ENCODE measurements at regions not wholly inside any gene's neighbourhood (a gene's known extent, or its start where the extent isn't known, plus 50 kb on each side); places are given as distances from the start of the nearest gene placed in this dataset.

GRCh38 chr11:127182586-127183203 is 182.1 kb upstream of the KIRREL3 start:
- Histone ChIP-seq H3K27ac (ENCODE audit: low read depth, low read length) (no peak overlapping the region), H3K4me3 (ENCODE audit: low read length in 3 of 3) (no peak overlapping the region), H3K36me3 (ENCODE audit: control insufficient read depth in 3 of 3, insufficient read depth in 3 of 3, low read length in 3 of 3) (no peaks in the 10 kb centered on the region), H3K9me3 (ENCODE audit: control insufficient read depth in 3 of 3, low read length in 3 of 3) (no peaks in the 10 kb centered on the region), H3K9ac (ENCODE audit: low read depth in 1 of 3, low read length in 3 of 3) (no peak overlapping the region), H3K27me3 (ENCODE audit: control insufficient read depth in 3 of 3, insufficient read depth in 3 of 3, low read length in 3 of 3) (no peaks in the 10 kb centered on the region), H3K4me1 (ENCODE audit: control insufficient read depth in 3 of 3, insufficient read depth in 3 of 3, low read length in 3 of 3) (no peaks in the 10 kb centered on the region)

GRCh38 chr11:127157225-127157624 is 156.7 kb upstream of the KIRREL3 start:
- H3K27me3 ChIP-seq (ENCODE audit: control insufficient read depth in 3 of 3, insufficient read depth in 3 of 3, low read length in 3 of 3): no peaks in the 10 kb centered on the region
- H3K9ac ChIP-seq (ENCODE audit: low read depth in 1 of 3, low read length in 3 of 3): no peak overlapping the region
- no peaks in the 10 kb centered on the region for H3K36me3 ChIP-seq (ENCODE audit: control insufficient read depth in 3 of 3, insufficient read depth in 3 of 3, low read length in 3 of 3)
- no peak overlapping the region for H3K27ac ChIP-seq (ENCODE audit: low read depth, low read length)
- no peaks in the 10 kb centered on the region for H3K9me3 ChIP-seq (ENCODE audit: control insufficient read depth in 3 of 3, low read length in 3 of 3)
- H3K4me1 ChIP-seq (ENCODE audit: control insufficient read depth in 3 of 3, insufficient read depth in 3 of 3, low read length in 3 of 3): no peaks in the 10 kb centered on the region
- H3K4me3 ChIP-seq (ENCODE audit: low read length in 3 of 3): no peak overlapping the region

- no peak overlapping the region for H3K27ac ChIP-seq (ENCODE audit: low read depth, low read length)
- H3K4me1 ChIP-seq (ENCODE audit: control insufficient read depth in 3 of 3, insufficient read depth in 3 of 3, low read length in 3 of 3): no peaks in the 10 kb centered on the region
- H3K9ac ChIP-seq (ENCODE audit: low read depth in 1 of 3, low read length in 3 of 3): no peak overlapping the region
- no peak overlapping the region for H3K4me3 ChIP-seq (ENCODE audit: low read length in 3 of 3)
- no peaks in the 10 kb centered on the region for H3K36me3 ChIP-seq (ENCODE audit: control insufficient read depth in 3 of 3, insufficient read depth in 3 of 3, low read length in 3 of 3)
- H3K9me3 ChIP-seq (ENCODE audit: control insufficient read depth in 3 of 3, low read length in 3 of 3): no peaks in the 10 kb centered on the region
- H3K27me3 ChIP-seq (ENCODE audit: control insufficient read depth in 3 of 3, insufficient read depth in 3 of 3, low read length in 3 of 3): no peaks in the 10 kb centered on the region
Measured at GRCh38 chr11:127149410-127149809, 148.8 kb upstream of the KIRREL3 start.

- Histone ChIP-seq H3K9me3 (ENCODE audit: control insufficient read depth in 3 of 3, low read length in 3 of 3) (no peaks in the 10 kb centered on the region), H3K27ac (ENCODE audit: low read depth, low read length) (no peak overlapping the region), H3K4me3 (ENCODE audit: low read length in 3 of 3) (no peak overlapping the region), H3K9ac (ENCODE audit: low read depth in 1 of 3, low read length in 3 of 3) (no peak overlapping the region), H3K4me1 (ENCODE audit: control insufficient read depth in 3 of 3, insufficient read depth in 3 of 3, low read length in 3 of 3) (no peaks in the 10 kb centered on the region), H3K36me3 (ENCODE audit: control insufficient read depth in 3 of 3, insufficient read depth in 3 of 3, low read length in 3 of 3) (no peaks in the 10 kb centered on the region), H3K27me3 (ENCODE audit: control insufficient read depth in 3 of 3, insufficient read depth in 3 of 3, low read length in 3 of 3) (peaks cover 0 to 10% (median 0%) of the 10 kb centered on the region in 3 donors)
Measured at GRCh38 chr11:127143251-127143650, 142.7 kb upstream of the KIRREL3 start.

GRCh38 chr11:127138613-127139012 is 138.0 kb upstream of the KIRREL3 start:
- peaks cover 0 to 3% (median 0%) of the 10 kb centered on the region in 3 donors for H3K9me3 ChIP-seq (ENCODE audit: control insufficient read depth in 3 of 3, low read length in 3 of 3)
- no peak overlapping the region for H3K4me3 ChIP-seq (ENCODE audit: low read length in 3 of 3)
- H3K4me1 ChIP-seq (ENCODE audit: control insufficient read depth in 3 of 3, insufficient read depth in 3 of 3, low read length in 3 of 3): no peaks in the 10 kb centered on the region
- H3K27me3 ChIP-seq (ENCODE audit: control insufficient read depth in 3 of 3, insufficient read depth in 3 of 3, low read length in 3 of 3): peaks cover 0 to 17% (median 0%) of the 10 kb centered on the region in 3 donors
- H3K27ac ChIP-seq (ENCODE audit: low read depth, low read length): no peak overlapping the region
- H3K36me3 ChIP-seq (ENCODE audit: control insufficient read depth in 3 of 3, insufficient read depth in 3 of 3, low read length in 3 of 3): no peaks in the 10 kb centered on the region
- no peak overlapping the region for H3K9ac ChIP-seq (ENCODE audit: low read depth in 1 of 3, low read length in 3 of 3)

- no peaks in the 10 kb centered on the region for H3K36me3 ChIP-seq (ENCODE audit: control insufficient read depth in 3 of 3, insufficient read depth in 3 of 3, low read length in 3 of 3)
- peaks cover 0 to 17% (median 0%) of the 10 kb centered on the region in 3 donors for H3K27me3 ChIP-seq (ENCODE audit: control insufficient read depth in 3 of 3, insufficient read depth in 3 of 3, low read length in 3 of 3)
- no peaks in the 10 kb centered on the region for H3K4me1 ChIP-seq (ENCODE audit: control insufficient read depth in 3 of 3, insufficient read depth in 3 of 3, low read length in 3 of 3)
- no peak overlapping the region for H3K4me3 ChIP-seq (ENCODE audit: low read length in 3 of 3)
- no peak overlapping the region for H3K27ac ChIP-seq (ENCODE audit: low read depth, low read length)
- H3K9me3 ChIP-seq (ENCODE audit: control insufficient read depth in 3 of 3, low read length in 3 of 3): peaks cover 0 to 3% (median 0%) of the 10 kb centered on the region in 3 donors
- H3K9ac ChIP-seq (ENCODE audit: low read depth in 1 of 3, low read length in 3 of 3): no peak overlapping the region
Measured at GRCh38 chr11:127137771-127138280, 137.3 kb upstream of the KIRREL3 start.

- Histone ChIP-seq H3K36me3 (ENCODE audit: control insufficient read depth in 3 of 3, insufficient read depth in 3 of 3, low read length in 3 of 3) (no peaks in the 10 kb centered on the region), H3K27me3 (ENCODE audit: control insufficient read depth in 3 of 3, insufficient read depth in 3 of 3, low read length in 3 of 3) (peaks cover 0 to 14% (median 0%) of the 10 kb centered on the region in 3 donors), H3K9me3 (ENCODE audit: control insufficient read depth in 3 of 3, low read length in 3 of 3) (peaks cover 0 to 3% (median 0%) of the 10 kb centered on the region in 3 donors), H3K9ac (ENCODE audit: low read depth in 1 of 3, low read length in 3 of 3) (no peak overlapping the region), H3K4me3 (ENCODE audit: low read length in 3 of 3) (no peak overlapping the region), H3K4me1 (ENCODE audit: control insufficient read depth in 3 of 3, insufficient read depth in 3 of 3, low read length in 3 of 3) (no peaks in the 10 kb centered on the region), H3K27ac (ENCODE audit: low read depth, low read length) (no peak overlapping the region)
Measured at GRCh38 chr11:127136438-127136837, 135.9 kb upstream of the KIRREL3 start.

- H3K9me3 ChIP-seq (ENCODE audit: control insufficient read depth in 3 of 3, low read length in 3 of 3): peaks cover 0 to 3% (median 0%) of the 10 kb centered on the region in 3 donors
- peaks cover 0 to 14% (median 0%) of the 10 kb centered on the region in 3 donors for H3K27me3 ChIP-seq (ENCODE audit: control insufficient read depth in 3 of 3, insufficient read depth in 3 of 3, low read length in 3 of 3)
- H3K27ac ChIP-seq (ENCODE audit: low read depth, low read length): no peak overlapping the region
- no peak overlapping the region for H3K4me3 ChIP-seq (ENCODE audit: low read length in 3 of 3)
- H3K4me1 ChIP-seq (ENCODE audit: control insufficient read depth in 3 of 3, insufficient read depth in 3 of 3, low read length in 3 of 3): no peaks in the 10 kb centered on the region
- no peak overlapping the region for H3K9ac ChIP-seq (ENCODE audit: low read depth in 1 of 3, low read length in 3 of 3)
- H3K36me3 ChIP-seq (ENCODE audit: control insufficient read depth in 3 of 3, insufficient read depth in 3 of 3, low read length in 3 of 3): no peaks in the 10 kb centered on the region
Measured at GRCh38 chr11:127135256-127135655, 134.7 kb upstream of the KIRREL3 start.

GRCh38 chr11:127133061-127133460 is 132.5 kb upstream of the KIRREL3 start:
- Histone ChIP-seq H3K4me1 (ENCODE audit: control insufficient read depth in 3 of 3, insufficient read depth in 3 of 3, low read length in 3 of 3) (no peaks in the 10 kb centered on the region), H3K9me3 (ENCODE audit: control insufficient read depth in 3 of 3, low read length in 3 of 3) (peaks cover 0 to 3% (median 0%) of the 10 kb centered on the region in 3 donors), H3K9ac (ENCODE audit: low read depth in 1 of 3, low read length in 3 of 3) (no peak overlapping the region), H3K27ac (ENCODE audit: low read depth, low read length) (no peak overlapping the region), H3K27me3 (ENCODE audit: control insufficient read depth in 3 of 3, insufficient read depth in 3 of 3, low read length in 3 of 3) (peaks cover 0 to 4% (median 0%) of the 10 kb centered on the region in 3 donors), H3K4me3 (ENCODE audit: low read length in 3 of 3) (no peak overlapping the region), H3K36me3 (ENCODE audit: control insufficient read depth in 3 of 3, insufficient read depth in 3 of 3, low read length in 3 of 3) (no peaks in the 10 kb centered on the region)

- H3K9ac ChIP-seq (ENCODE audit: low read depth in 1 of 3, low read length in 3 of 3): no peak overlapping the region
- H3K36me3 ChIP-seq (ENCODE audit: control insufficient read depth in 3 of 3, insufficient read depth in 3 of 3, low read length in 3 of 3): no peaks in the 10 kb centered on the region
- no peak overlapping the region for H3K4me3 ChIP-seq (ENCODE audit: low read length in 3 of 3)
- no peaks in the 10 kb centered on the region for H3K9me3 ChIP-seq (ENCODE audit: control insufficient read depth in 3 of 3, low read length in 3 of 3)
- H3K27me3 ChIP-seq (ENCODE audit: control insufficient read depth in 3 of 3, insufficient read depth in 3 of 3, low read length in 3 of 3): no peaks in the 10 kb centered on the region
- H3K27ac ChIP-seq (ENCODE audit: low read depth, low read length): no peak overlapping the region
- H3K4me1 ChIP-seq (ENCODE audit: control insufficient read depth in 3 of 3, insufficient read depth in 3 of 3, low read length in 3 of 3): no peaks in the 10 kb centered on the region
Measured at GRCh38 chr11:127130321-127130720, 129.8 kb upstream of the KIRREL3 start.
